OCI-LY1 (cell line): ENCODE measurements at regions not wholly inside any gene's neighbourhood (a gene's known extent, or its start where the extent isn't known, plus 50 kb on each side); places are given as distances from the start of the nearest gene placed in this dataset.

Experiments used
- H2AFZ ChIP-seq: fragments of 200-600 bp; sonication (generic), shearing (Covaris generic); 2 replicates; pipeline ENCODE4 v1.6.0; 2014; ENCODE audit warnings: antibody characterized with exemption, mild to moderate bottlenecking, low read length
- H3F3A ChIP-seq: fragments of 200-600 bp; sonication (generic), shearing (Covaris generic); 2 replicates; pipeline ENCODE4 v1.6.0; 2014; ENCODE audit warnings: mild to moderate bottlenecking, antibody characterized with exemption, low read length, moderate library complexity; ENCODE audit not compliant: insufficient read depth
- H3K27ac ChIP-seq: fragments of 200-600 bp; sonication (generic); 2 replicates; pipeline ENCODE4 v1.5.1; 2014; ENCODE audit warnings: low read length, mixed run types, mild to moderate bottlenecking, low read depth; ENCODE audit not compliant: poor library complexity, severe bottlenecking
- H3K27me3 ChIP-seq: fragments of 200-600 bp; sonication (generic); 2 replicates; pipeline ENCODE4 v1.6.0; 2014; ENCODE audit warnings: antibody characterized with exemption, mild to moderate bottlenecking, low read length, moderate library complexity; ENCODE audit not compliant: insufficient read depth
- H3K36me3 ChIP-seq: fragments of 200-600 bp; sonication (generic); 2 replicates; pipeline ENCODE4 v1.6.1; 2014; ENCODE audit warnings: mild to moderate bottlenecking, antibody characterized with exemption, low read length, moderate library complexity, mixed read lengths; ENCODE audit not compliant: insufficient read depth
- H3K4me1 ChIP-seq: fragments of 200-600 bp; sonication (generic); 2 replicates; pipeline ENCODE4 v1.5.1; 2014; ENCODE audit warnings: mild to moderate bottlenecking, low read length, moderate library complexity; ENCODE audit not compliant: insufficient read depth, severe bottlenecking
- H3K4me2 ChIP-seq: fragments of 200-600 bp; sonication (generic), shearing (Covaris generic); 2 replicates; pipeline ENCODE4 v1.6.1; 2014; ENCODE audit warnings: low read length
- H3K4me3 ChIP-seq: fragments of 200-600 bp; sonication (generic); 2 replicates; pipeline ENCODE4 v1.5.1; 2014; ENCODE audit warnings: low read length, low read depth, mild to moderate bottlenecking, mixed read lengths; ENCODE audit not compliant: poor library complexity, severe bottlenecking
- H3K79me2 ChIP-seq: fragments of 200-600 bp; shearing (Covaris generic); 2 replicates; pipeline ENCODE4 v1.6.1; 2016; ENCODE audit warnings: mixed run types, low read length, mixed read lengths; ENCODE audit not compliant: insufficient read depth
- H3K9ac ChIP-seq: fragments of 200-600 bp; sonication (generic), shearing (Covaris generic); 2 replicates; pipeline ENCODE4 v1.6.1; 2014; ENCODE audit warnings: mild to moderate bottlenecking, low read length, mixed read lengths
- H3K9me2 ChIP-seq: fragments of 200-600 bp; sonication (generic), shearing (Covaris generic); 2 replicates; pipeline ENCODE4 v1.6.1; 2014; ENCODE audit warnings: low read depth, mild to moderate bottlenecking, low read length, mixed read lengths
- H3K9me3 ChIP-seq: fragments of 200-600 bp; shearing (Covaris generic); 2 replicates; pipeline ENCODE4 v1.6.1; 2014; ENCODE audit warnings: low read length, mixed read lengths
- H4K20me1 ChIP-seq: fragments of 200-600 bp; sonication (generic), shearing (Covaris generic); 2 replicates; pipeline ENCODE4 v1.6.0; 2016; ENCODE audit warnings: mild to moderate bottlenecking, low read length; ENCODE audit not compliant: insufficient read depth
- EZH2 ChIP-seq: fragments of 200-600 bp; sonication (generic), shearing (Covaris generic); IDR thresholded peaks from 2 replicates; pipeline ENCODE4 v1.8.0; 2017; ENCODE audit warnings: borderline replicate concordance, mixed run types, mild to moderate bottlenecking, antibody characterized with exemption, low read length, moderate library complexity, mixed read lengths
- TF ChIP-seq, protein P1 (sequence below): fragments of 200-600 bp; sonication (generic), shearing (Covaris generic); IDR thresholded peaks from 2 replicates; pipeline ENCODE4 v1.5.1; 2017; ENCODE audit warnings: mild to moderate bottlenecking, antibody characterized with exemption, low read length, moderate library complexity, mixed read lengths

DNA sequence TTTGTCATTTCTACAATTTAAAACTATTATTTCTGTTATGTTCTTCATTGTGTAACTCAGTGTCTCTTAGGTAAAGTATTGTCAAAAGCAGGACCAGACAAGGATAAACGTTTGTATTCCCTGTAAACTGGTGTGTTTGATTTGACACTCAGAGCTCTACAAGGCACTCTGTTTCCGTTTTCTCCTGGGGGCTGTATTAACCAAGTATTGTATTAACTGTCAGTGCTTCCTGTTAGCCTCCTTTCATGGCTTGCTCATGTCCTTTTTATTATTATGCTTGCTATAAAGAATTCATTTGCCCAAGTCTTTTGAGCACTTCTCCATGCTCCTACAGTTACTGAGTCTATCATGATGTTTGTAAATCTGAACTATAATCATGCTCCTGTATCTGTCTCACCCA is 323.7 kb downstream of the LPIN1 start:
- Histone ChIP-seq H4K20me1 (no peaks in the 10 kb centered on the region), H3F3A (no peaks in the 10 kb centered on the region), H2AFZ (no peak overlapping the region), H3K9me3 (no peaks in the 10 kb centered on the region), H3K4me1 (peaks cover 65% of the 10 kb centered on the region), H3K27ac (peak overlapping the region; percentile 96), H3K4me2 (peak overlapping the region; percentile 38; the same call in 1 of the 2 replicates), H3K79me2 (no peaks in the 10 kb centered on the region), H3K36me3 (no peaks in the 10 kb centered on the region), H3K27me3 (no peaks in the 10 kb centered on the region), H3K9ac (peak overlapping the region; percentile 61), H3K4me3 (no peak overlapping the region), H3K9me2 (no peaks in the 10 kb centered on the region)
- TF ChIP-seq EZH2 = no peak
- TF ChIP-seq, protein P1, sequence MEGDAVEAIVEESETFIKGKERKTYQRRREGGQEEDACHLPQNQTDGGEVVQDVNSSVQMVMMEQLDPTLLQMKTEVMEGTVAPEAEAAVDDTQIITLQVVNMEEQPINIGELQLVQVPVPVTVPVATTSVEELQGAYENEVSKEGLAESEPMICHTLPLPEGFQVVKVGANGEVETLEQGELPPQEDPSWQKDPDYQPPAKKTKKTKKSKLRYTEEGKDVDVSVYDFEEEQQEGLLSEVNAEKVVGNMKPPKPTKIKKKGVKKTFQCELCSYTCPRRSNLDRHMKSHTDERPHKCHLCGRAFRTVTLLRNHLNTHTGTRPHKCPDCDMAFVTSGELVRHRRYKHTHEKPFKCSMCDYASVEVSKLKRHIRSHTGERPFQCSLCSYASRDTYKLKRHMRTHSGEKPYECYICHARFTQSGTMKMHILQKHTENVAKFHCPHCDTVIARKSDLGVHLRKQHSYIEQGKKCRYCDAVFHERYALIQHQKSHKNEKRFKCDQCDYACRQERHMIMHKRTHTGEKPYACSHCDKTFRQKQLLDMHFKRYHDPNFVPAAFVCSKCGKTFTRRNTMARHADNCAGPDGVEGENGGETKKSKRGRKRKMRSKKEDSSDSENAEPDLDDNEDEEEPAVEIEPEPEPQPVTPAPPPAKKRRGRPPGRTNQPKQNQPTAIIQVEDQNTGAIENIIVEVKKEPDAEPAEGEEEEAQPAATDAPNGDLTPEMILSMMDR = no peak

DNA sequence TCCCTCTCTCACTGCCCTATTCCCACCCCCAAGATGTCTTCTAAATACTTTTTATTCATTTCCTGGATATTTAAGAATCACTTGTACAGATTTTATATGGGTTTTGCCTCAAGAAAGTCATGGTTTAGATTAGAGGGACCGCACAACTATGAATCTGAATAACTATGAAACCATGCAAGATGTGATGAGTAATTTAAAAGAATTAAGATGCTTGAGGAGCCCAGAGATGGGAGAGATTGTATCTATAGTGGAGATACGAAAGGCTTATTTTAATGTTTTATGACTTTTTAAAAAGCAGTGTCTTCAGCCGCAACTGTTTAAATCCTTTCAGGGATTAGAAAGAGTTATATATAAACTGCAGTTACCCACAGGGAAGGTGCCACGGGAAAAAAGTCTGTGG is 324.1 kb downstream of the LPIN1 start:
- Histone ChIP-seq H2AFZ (peak overlapping the region; percentile 25; the same call in 1 of the 2 replicates), H3K4me2 (peak overlapping the region; percentile 38; the same call in 1 of the 2 replicates), H3K36me3 (no peaks in the 10 kb centered on the region)

DNA sequence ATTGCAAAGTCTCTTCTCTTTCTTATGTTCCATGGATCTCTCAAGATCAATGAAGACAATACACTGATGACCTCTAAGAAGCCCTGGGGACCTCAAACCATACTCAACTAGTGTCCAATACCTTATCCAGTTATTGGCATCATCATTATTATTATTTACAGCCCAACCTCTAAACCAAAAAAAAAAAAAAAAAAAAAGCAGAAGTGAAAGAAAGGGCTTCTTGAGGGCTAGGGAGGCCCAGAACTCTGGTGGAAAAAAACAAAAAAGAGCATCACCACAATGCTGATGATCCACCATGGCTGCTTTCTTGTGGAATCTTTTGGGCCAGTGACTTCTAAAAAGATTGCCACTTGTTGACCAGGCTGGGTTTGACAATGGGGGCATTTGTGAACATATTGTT is 324.9 kb downstream of the LPIN1 start:
- Histone ChIP-seq H3K27me3 (no peaks in the 10 kb centered on the region), H3K4me1 (peaks cover 69% of the 10 kb centered on the region), H4K20me1 (no peaks in the 10 kb centered on the region), H3K9me3 (no peaks in the 10 kb centered on the region), H3K27ac (peak overlapping the region; percentile 96), H3K79me2 (no peaks in the 10 kb centered on the region), H3K36me3 (no peaks in the 10 kb centered on the region), H3K4me2 (peak overlapping the region; percentile 38), H3K9ac (peak overlapping the region; percentile 61), H3F3A (no peaks in the 10 kb centered on the region), H3K4me3 (peak overlapping the region; percentile 4), H3K9me2 (no peaks in the 10 kb centered on the region), H2AFZ (no peak overlapping the region)
- TF ChIP-seq, protein P1 = no peak
- no peak for TF ChIP-seq EZH2

More for the DNA sequence above, 324.1 kb downstream of the LPIN1 start:
- no peaks in the 10 kb centered on the region for H3K9me3 ChIP-seq
- peak overlapping the region; percentile 61 for H3K9ac ChIP-seq
- H3K9me2 ChIP-seq = no peaks in the 10 kb centered on the region
- H3K4me1 ChIP-seq = peaks cover 65% of the 10 kb centered on the region
- no peak for TF ChIP-seq EZH2
- TF ChIP-seq, protein P1 = no peak
- no peaks in the 10 kb centered on the region for H3F3A ChIP-seq
- no peaks in the 10 kb centered on the region for H3K79me2 ChIP-seq
- no peaks in the 10 kb centered on the region for H4K20me1 ChIP-seq
- H3K27ac ChIP-seq = peak overlapping the region; percentile 96
- H3K4me3 ChIP-seq = peak overlapping the region; percentile 4
- H3K27me3 ChIP-seq = no peaks in the 10 kb centered on the region
